GM12865 (cell line): ENCODE measurements at regions not wholly inside any gene's neighbourhood (a gene's known extent, or its start where the extent isn't known, plus 50 kb on each side); places are given as distances from the start of the nearest gene placed in this dataset.
"Not testable (repeated sequence)": the region's sequence is repeated elsewhere in the genome, so short reads cannot be mapped to it uniquely, and the experiment has no call there.

ENCODE experiments used
- DNase-seq: peaks from one replicate; pipeline ENCODE4 v3.0.0; 2010; ENCODE audit warnings: low read depth
- H3K4me3 ChIP-seq: 2 replicates; pipeline ENCODE4 v1.5.1; 2011; ENCODE audit warnings: mild to moderate bottlenecking, low read depth, low read length, control low read depth
- CTCF ChIP-seq: IDR thresholded peaks from 2 replicates; pipeline ENCODE4 v1.5.1; 2011; ENCODE audit warnings: low read length, control low read depth, low read depth, inconsistent platforms; ENCODE audit not compliant: insufficient read depth; ENCODE audit errors: missing control alignments

DNA sequence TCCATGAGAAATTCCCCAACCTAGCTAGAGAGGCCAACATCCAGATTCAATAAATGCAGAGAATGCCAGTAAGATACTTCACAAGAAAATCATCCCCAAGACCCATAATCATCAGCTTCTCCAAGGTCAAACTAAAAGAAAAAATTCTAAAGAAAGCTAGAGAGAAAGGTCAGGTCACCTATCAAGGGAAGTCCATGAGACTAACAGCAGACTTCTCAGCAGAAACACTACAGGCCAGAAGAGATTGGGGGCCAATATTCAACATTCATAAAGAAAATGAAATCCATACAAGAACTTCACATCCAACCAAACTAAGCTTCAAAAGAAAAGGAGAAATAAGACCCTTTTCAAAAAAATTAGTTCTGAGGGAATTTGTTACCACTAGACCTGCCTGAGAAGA is 118.8 kb upstream of the ANXA10 start:
- TF ChIP-seq CTCF = no peak
- no peak for DNase-seq
- H3K4me3 ChIP-seq = no peak overlapping the region

DNA sequence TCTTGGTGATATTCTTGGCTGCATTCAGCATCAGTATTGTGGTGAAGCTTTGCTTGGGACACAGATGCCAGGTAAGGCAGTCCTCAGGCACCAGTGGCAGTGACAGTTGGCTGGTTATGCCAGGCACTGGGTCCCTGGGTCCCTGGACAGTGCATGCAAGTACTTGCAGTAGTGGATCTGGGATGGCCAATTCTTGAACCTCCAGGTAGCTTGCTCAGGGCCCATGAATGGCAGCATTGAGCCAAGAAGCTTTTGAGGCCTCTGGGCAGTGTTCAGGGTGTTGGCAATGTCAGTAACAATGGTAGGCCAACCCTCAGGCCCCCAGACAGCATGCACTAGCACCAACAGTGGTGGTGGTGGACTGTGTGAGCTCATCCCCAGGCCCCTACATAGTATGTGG is 106.8 kb upstream of the ANXA10 start:
- TF ChIP-seq CTCF = no peak
- no peak overlapping the region for H3K4me3 ChIP-seq
- DNase-seq = no peak

- no peak for DNase-seq
- no peak for TF ChIP-seq CTCF
- H3K4me3 ChIP-seq = no peak overlapping the region
Observed at GRCh38 chr4:167986044-167986443, 106.3 kb upstream of the ANXA10 start.

DNA sequence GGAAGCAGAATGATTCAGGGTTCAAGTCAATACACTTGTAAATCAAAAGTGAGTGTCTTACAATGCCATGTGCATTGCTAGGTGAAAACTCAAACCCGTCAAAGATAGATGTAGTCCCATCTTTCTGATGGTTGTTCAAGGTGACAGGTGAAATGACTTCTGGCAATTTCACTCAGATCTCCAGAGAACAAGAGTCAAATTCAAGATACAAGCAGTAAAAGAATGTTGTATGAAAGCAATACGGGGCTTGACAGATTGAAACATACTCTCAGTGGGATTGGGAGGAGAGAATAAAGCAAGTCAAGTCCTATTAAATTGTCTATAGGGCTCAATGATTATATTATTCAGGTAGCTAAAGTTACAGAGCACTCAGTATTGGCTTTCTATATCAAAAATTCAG is 105.1 kb upstream of the ANXA10 start:
- no peak for TF ChIP-seq CTCF
- no peak for DNase-seq

DNA sequence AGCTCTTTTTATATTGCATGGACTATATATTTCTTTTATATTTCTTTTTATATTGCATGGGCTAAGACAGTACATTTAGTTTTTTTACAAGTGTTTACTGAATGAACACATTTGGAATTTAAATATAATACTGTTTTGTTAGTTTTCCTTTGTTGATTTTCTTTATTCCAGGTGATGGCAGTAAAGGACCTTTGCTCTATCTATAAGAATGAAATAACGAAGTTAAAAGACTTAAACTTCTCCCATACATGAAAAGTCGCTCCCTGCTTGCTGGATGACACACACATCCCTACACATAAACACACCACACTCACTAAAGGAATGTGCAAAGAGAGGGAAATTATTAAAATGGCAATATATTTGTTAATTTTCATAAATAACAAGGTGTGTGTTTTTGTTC is 102.5 kb upstream of the ANXA10 start:
- no peak overlapping the region for H3K4me3 ChIP-seq
- TF ChIP-seq CTCF = no peak
- DNase-seq = no peak

More for the DNA sequence above, 105.1 kb upstream of the ANXA10 start:
- no peak overlapping the region for H3K4me3 ChIP-seq

GRCh38 chr4:168008112-168008511 is 84.2 kb upstream of the ANXA10 start:
- DNase-seq, H3K4me3 ChIP-seq: not testable (repeated sequence)

DNA sequence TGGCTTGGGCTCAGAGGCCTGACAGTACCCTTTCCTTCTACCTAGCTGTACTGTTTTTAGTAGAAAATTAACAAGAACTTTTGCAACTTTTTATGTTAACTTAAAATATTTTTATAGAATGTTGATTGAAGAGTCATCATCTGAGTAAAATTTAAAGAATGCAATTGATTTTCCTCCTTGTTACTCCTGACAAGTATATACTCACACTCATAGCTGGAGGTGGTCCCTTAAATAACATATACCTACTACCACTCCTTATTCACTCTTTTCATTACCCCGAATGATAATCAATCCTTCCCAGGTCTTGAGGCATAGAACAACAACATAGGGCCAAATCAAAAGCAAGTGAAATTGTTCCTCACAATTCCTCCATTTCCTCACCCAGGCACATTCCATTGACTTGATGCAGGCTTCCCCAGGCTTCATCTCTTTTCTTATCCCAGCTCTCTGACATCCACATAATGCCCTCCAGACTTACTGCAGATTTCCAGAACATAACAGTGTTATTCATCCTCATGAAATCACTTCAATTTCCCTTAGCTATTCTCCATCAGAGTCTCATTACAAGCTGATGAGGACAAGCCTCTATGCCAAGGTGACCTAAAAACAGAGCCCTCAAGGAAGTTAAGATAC is 73.2 kb upstream of the ANXA10 start:
- TF ChIP-seq CTCF = no peak
- H3K4me3 ChIP-seq = no peak overlapping the region
- no peak for DNase-seq

GRCh38 chr4:168019921-168020320 is 72.4 kb upstream of the ANXA10 start:
- no peak for TF ChIP-seq CTCF
- no peak for DNase-seq
- H3K4me3 ChIP-seq = no peak overlapping the region
